HCT116 (cell line): ENCODE measurements at regions not wholly inside any gene's neighbourhood (a gene's known extent, or its start where the extent isn't known, plus 50 kb on each side); places are given as distances from the start of the nearest gene placed in this dataset.

Experiments
- POLR2A ChIP-seq: IDR thresholded peaks from 2 replicates; pipeline ENCODE4 v1.7.0; 2011; ENCODE audit warnings: borderline replicate concordance; ENCODE audit not compliant: insufficient read depth, insufficient read length; ENCODE audit errors: extremely low read depth
- TF ChIP-seq, protein P1 (sequence below), 3 experiments: fragments of 200-600 bp in 1 of 3; sonication (generic) in 1 of 3; IDR thresholded peaks in 2 of 3; conservative IDR thresholded peaks in 1 of 3; 2 replicates each; pipeline ENCODE4 v1.5.1; 2012 to 2017; ENCODE audit warnings: low read depth in 2 of 3, low read length in 2 of 3, antibody characterized with exemption in 1 of 3, borderline replicate concordance in 1 of 3, control low read depth in 1 of 3, mild to moderate bottlenecking in 1 of 3, mixed read lengths in 1 of 3, mixed run types in 1 of 3, moderate library complexity in 1 of 3; ENCODE audit not compliant: insufficient read depth in 1 of 3

DNA sequence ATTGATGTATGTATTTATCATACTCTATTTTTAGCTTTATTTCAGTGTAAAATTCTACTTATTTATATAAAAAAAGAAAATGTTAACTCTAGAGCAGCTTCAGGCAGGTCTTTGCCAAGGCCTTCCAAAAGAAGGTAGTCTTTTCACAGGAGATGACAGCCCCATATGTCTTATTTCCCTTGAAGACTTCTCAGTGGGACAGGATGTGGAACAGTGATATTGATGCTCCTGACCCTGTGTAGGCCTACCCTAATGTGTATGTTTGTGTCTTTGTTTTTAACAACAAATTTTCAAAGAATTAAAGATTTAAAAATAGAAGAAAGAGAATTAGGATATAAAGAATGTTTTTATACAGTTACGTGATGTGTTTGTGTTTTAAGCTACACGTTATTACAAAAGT is 1593.6 kb downstream of the AMY1C start:
- TF ChIP-seq, protein P1, sequence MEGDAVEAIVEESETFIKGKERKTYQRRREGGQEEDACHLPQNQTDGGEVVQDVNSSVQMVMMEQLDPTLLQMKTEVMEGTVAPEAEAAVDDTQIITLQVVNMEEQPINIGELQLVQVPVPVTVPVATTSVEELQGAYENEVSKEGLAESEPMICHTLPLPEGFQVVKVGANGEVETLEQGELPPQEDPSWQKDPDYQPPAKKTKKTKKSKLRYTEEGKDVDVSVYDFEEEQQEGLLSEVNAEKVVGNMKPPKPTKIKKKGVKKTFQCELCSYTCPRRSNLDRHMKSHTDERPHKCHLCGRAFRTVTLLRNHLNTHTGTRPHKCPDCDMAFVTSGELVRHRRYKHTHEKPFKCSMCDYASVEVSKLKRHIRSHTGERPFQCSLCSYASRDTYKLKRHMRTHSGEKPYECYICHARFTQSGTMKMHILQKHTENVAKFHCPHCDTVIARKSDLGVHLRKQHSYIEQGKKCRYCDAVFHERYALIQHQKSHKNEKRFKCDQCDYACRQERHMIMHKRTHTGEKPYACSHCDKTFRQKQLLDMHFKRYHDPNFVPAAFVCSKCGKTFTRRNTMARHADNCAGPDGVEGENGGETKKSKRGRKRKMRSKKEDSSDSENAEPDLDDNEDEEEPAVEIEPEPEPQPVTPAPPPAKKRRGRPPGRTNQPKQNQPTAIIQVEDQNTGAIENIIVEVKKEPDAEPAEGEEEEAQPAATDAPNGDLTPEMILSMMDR (IDR thresholded peaks at IDR 0.05 in 2 of 3, conservative IDR thresholded peaks at IDR 0.05 in 1 of 3; ENCODE audit: borderline replicate concordance in 1 of 3, insufficient read depth in 1 of 3, low read depth in 2 of 3, low read length in 2 of 3) = no peak
- no peak for TF ChIP-seq POLR2A
